K562 (cell line): ENCODE measurements at regions not wholly inside any gene's neighbourhood (a gene's known extent, or its start where the extent isn't known, plus 50 kb on each side); places are given as distances from the start of the nearest gene placed in this dataset.

Source experiments
- ATAC-seq: fragments of 200-7000 bp; cut with Tn5 transposase; 3 replicates; pipeline ENCODE4 v1.9.1; 2020; ENCODE audit warnings: moderate library complexity
- BruUV-seq: library from RNA; stranded (reverse); fragments of 400-500 nt; replicated peaks from 2 replicates; lab custom pipeline; 2021; lab: Mats Ljungman, UMichigan
- CTCF ChIA-PET: fragments of 300-600 bp; formaldehyde crosslinking; extraction: SDS; loops from one replicate; lab custom pipeline; 2021; ENCODE audit warnings: low intra/inter-chr PET ratio; lab: Yijun Ruan, JAX
- POLR2A ChIA-PET: fragments of 300-600, 350-650 bp; sonication (Branson Sonifier 250); formaldehyde crosslinking; extraction: SDS; loops from one replicate; lab custom pipeline; 2021; ENCODE audit warnings: antibody characterized with exemption, inconsistent platforms; lab: Yijun Ruan, JAX
- DNase-seq, 4 experiments: peaks; one replicate each; pipeline versions ENCODE4 v3.0.0 to v3.0.0-alpha.2; 2011 to 2018; ENCODE audit warnings: low spot score in 3 of 4, mixed read lengths in 3 of 4; ENCODE audit errors: extremely low read depth in 1 of 4
- FAIRE-seq: peaks from 2 replicates; lab custom pipeline; 2011; peaks lifted over from hg19 to GRCh38; lab: Jason Lieb, UNC
- H2AFZ ChIP-seq: 2 replicates; pipeline ENCODE4 v1.6.0; 2011; ENCODE audit warnings: low read depth, low read length, control low read depth, inconsistent platforms
- H3K27ac ChIP-seq: fragments of 200-600 bp; 3 replicates; pipeline ENCODE4 v1.8.0; 2011; ENCODE audit warnings: low read depth, mild to moderate bottlenecking, control low read depth, inconsistent platforms, low read length, moderate library complexity, mixed read lengths; ENCODE audit errors: extremely low read depth
- H3K27me3 ChIP-seq, 2 experiments: fragments of 300-600 bp in 1 of 2; 2 replicates in 1 of 2; 3 replicates in 1 of 2; pipeline versions ENCODE4 v1.6.0 to v1.8.0; 2011; ENCODE audit warnings: inconsistent platforms in 2 of 2, low read length in 2 of 2, mild to moderate bottlenecking in 1 of 2, mixed read lengths in 1 of 2, moderate library complexity in 1 of 2; ENCODE audit not compliant: control insufficient read depth in 2 of 2, insufficient read depth in 2 of 2
- H3K36me3 ChIP-seq: fragments of 300-600 bp; 3 replicates; pipeline ENCODE4 v1.8.0; 2011; ENCODE audit warnings: mild to moderate bottlenecking, low read length, inconsistent platforms; ENCODE audit not compliant: control insufficient read depth, insufficient read depth
- H3K4me1 ChIP-seq, 2 experiments: fragments of 200-600 bp in 1 of 2; replicated peaks in 1 of 2; 2 replicates in 1 of 2; 3 replicates in 1 of 2; pipeline versions ENCODE4 v1.5.1 to v1.8.0; 2011; ENCODE audit warnings: inconsistent platforms in 2 of 2, low read length in 2 of 2, mild to moderate bottlenecking in 1 of 2, mixed read lengths in 1 of 2, moderate library complexity in 1 of 2; ENCODE audit not compliant: control insufficient read depth in 2 of 2, insufficient read depth in 2 of 2
- H3K4me2 ChIP-seq: 2 replicates; pipeline ENCODE4 v1.6.1; 2011; ENCODE audit warnings: low read length, control low read depth, inconsistent platforms, mixed read lengths; ENCODE audit not compliant: insufficient read depth
- H3K4me3 ChIP-seq: fragments of 200-600 bp; sonication (generic), shearing (Covaris generic); 2 replicates; pipeline ENCODE4 v1.5.1; 2016; ENCODE audit warnings: control low read depth, inconsistent platforms
- H3K79me2 ChIP-seq: fragments of 200-600 bp; 3 replicates; pipeline ENCODE4 v1.8.0; 2011; ENCODE audit warnings: low read length, inconsistent platforms; ENCODE audit not compliant: control insufficient read depth, insufficient read depth
- H3K9ac ChIP-seq, 2 experiments: 2 replicates each; pipeline versions ENCODE4 v1.6.0 to v1.6.1; 2011; ENCODE audit warnings: low read depth in 2 of 2, low read length in 2 of 2, control low read depth in 1 of 2, inconsistent platforms in 1 of 2, mild to moderate bottlenecking in 1 of 2, mixed read lengths in 1 of 2; ENCODE audit not compliant: insufficient read depth in 1 of 2
- H3K9me1 ChIP-seq: one replicate; pipeline ENCODE4 v1.6.0; 2011; ENCODE audit warnings: inconsistent platforms, mild to moderate bottlenecking, low read length, moderate library complexity; ENCODE audit not compliant: control insufficient read depth, insufficient read depth
- H3K9me3 ChIP-seq: replicated peaks from 2 replicates; pipeline ENCODE4 v1.5.1; 2011; ENCODE audit warnings: low read depth, low read length, inconsistent platforms; ENCODE audit not compliant: control insufficient read depth, insufficient read depth
- H4K20me1 ChIP-seq: replicated peaks from 2 replicates; pipeline ENCODE4 v1.6.1; 2011; ENCODE audit warnings: low read length, inconsistent platforms, mixed read lengths; ENCODE audit not compliant: control insufficient read depth, insufficient read depth
- SRSF1 ChIP-seq: fragments of 200-400 bp; formaldehyde crosslinking; IDR thresholded peaks from 2 replicates; pipeline ENCODE4 v1.6.1; 2017; ENCODE audit warnings: mild to moderate bottlenecking, low read depth, low read length, moderate library complexity
- TAF15 ChIP-seq: fragments of 200-400 bp; formaldehyde crosslinking; IDR thresholded peaks from 2 replicates; pipeline ENCODE4 v1.6.1; 2017; ENCODE audit warnings: mild to moderate bottlenecking, low read depth, low read length, moderate library complexity
- ZNF609 ChIP-seq: sonication (generic); formaldehyde crosslinking; IDR thresholded peaks from 2 replicates; pipeline ENCODE4 v1.8.1; 2023; ENCODE audit warnings: missing genetic modification reagents, mild to moderate bottlenecking, borderline replicate concordance
- ZZZ3 ChIP-seq: fragments of 450-650 bp; IDR thresholded peaks from 2 replicates; pipeline ENCODE4 v1.6.1; 2016; ENCODE audit warnings: antibody characterized with exemption, mild to moderate bottlenecking, moderate library complexity
- WGBS: fragments of 100-300 bp; shearing (Covaris generic); methylation state at CpG from one replicate; pipeline ENCODE4 v1.1.6; 2016; ENCODE audit warnings: low coverage, mixed read lengths; ENCODE audit not compliant: insufficient coverage; ENCODE audit errors: missing lambda C conversion rate; 5-methylcytosine and 5-hydroxymethylcytosine counted together
- in situ Hi-C: fragments of 300-500 bp; cut with MboI; formaldehyde crosslinking; loops from 4 replicates; pipeline ENCODE4 v1.15.0; 2018; ENCODE audit warnings: inconsistent platforms, mixed read lengths
- intact Hi-C: fragments of 100-400 bp; cut with micrococcal nuclease; formaldehyde crosslinking; loops from 2 replicates; pipeline ENCODE4 v1.14.2; 2022

GRCh38 chr13:79806821-79807220, 325.9 kb downstream of the NDFIP2 start:
- Histone ChIP-seq H3K79me2 (no peaks in the 10 kb centered on the region), H3K4me3 (no peak overlapping the region), H3K9me3 (no peaks in the 10 kb centered on the region), H3K4me1 (no peaks in the 10 kb centered on the region), H2AFZ (no peak overlapping the region), H3K27ac (no peak overlapping the region), H3K9ac (no peak overlapping the region), H3K9me1 (no peaks in the 10 kb centered on the region), H3K36me3 (no peaks in the 10 kb centered on the region), H3K27me3 (no peaks in the 10 kb centered on the region), H3K4me2 (no peak overlapping the region), H4K20me1 (no peaks in the 10 kb centered on the region)
- BruUV-seq = no TSS peak
- in situ Hi-C loops = no loop called here
- FAIRE-seq (no peak), DNase-seq (no peak), ATAC-seq (no peak)
- TF ChIP-seq SRSF1 = no peak
- POLR2A ChIA-PET = no interaction called here
- WGBS = 3% methylated on average over 2 of the region's 2 CpGs
- CTCF ChIA-PET = no interaction called here
- intact Hi-C loops = no loop called here

GRCh38 chr13:79805317-79805716, 324.4 kb downstream of the NDFIP2 start:
- Histone ChIP-seq H3K9ac (no peak overlapping the region), H3K4me2 (no peak overlapping the region), H4K20me1 (no peaks in the 10 kb centered on the region), H3K9me1 (no peaks in the 10 kb centered on the region), H3K9me3 (no peaks in the 10 kb centered on the region), H3K4me1 (no peaks in the 10 kb centered on the region), H3K36me3 (no peaks in the 10 kb centered on the region)
- TF ChIP-seq ZNF609 = no peak
- no peak for TF ChIP-seq ZZZ3
- no peak for TF ChIP-seq TAF15
- TF ChIP-seq, all 486 proteins: peak for 0
- no peaks in the 10 kb centered on the region for H3K27me3 ChIP-seq
- H3K4me3 ChIP-seq = no peak overlapping the region
- ChIA-PET POLR2A (no interaction called here), CTCF (no interaction called here)
- BruUV-seq = no TSS peak
- no peak overlapping the region for H2AFZ ChIP-seq
- WGBS = 0% methylated on average over 1 of the region's 1 CpG
- intact Hi-C loops (no loop called here), in situ Hi-C loops (no loop called here)
- ATAC-seq (no peak), DNase-seq (no peak), FAIRE-seq (no peak)
- no peaks in the 10 kb centered on the region for H3K79me2 ChIP-seq
- H3K27ac ChIP-seq = no peak overlapping the region
